ENCODE measurements at regions not wholly inside any gene's neighbourhood (a gene's known extent, or its start where the extent isn't known, plus 50 kb on each side); places are given as distances from the start of the nearest gene placed in this dataset.

DNA sequence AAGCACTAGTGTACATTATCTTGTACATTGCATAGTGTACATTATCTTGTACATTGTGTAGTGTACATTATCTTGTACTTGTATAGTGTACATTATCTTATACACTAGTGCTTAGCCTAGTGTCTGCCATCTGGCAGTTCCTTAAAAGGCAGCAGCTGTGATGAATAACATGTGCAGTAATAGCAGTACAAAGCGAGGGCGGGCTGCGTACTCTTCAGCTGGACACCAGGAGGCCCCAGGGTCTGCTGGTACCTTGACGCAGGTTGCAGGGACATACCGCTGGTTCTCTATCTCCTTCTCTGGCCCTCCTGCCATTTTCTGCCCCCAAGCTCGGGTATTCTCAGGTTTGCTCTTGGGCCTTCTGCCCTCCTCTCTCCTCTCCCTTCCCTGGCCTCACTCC is 149.6 kb downstream of the SEC16B start:
- TF ChIP-seq ZNF317 (CRISPR knock-in tag; IDR thresholded peaks at IDR 0.05) (no peak), RAD21 (CRISPR knock-in tag; IDR thresholded peaks at IDR 0.05) (no peak), ZBTB26 (CRISPR knock-in tag; IDR thresholded peaks at IDR 0.05; ENCODE audit: borderline replicate concordance) (no peak)

Measured in HepG2 (cell line).